ENCODE measurements at regions not wholly inside any gene's neighbourhood (a gene's known extent, or its start where the extent isn't known, plus 50 kb on each side); places are given as distances from the start of the nearest gene placed in this dataset.

DNA sequence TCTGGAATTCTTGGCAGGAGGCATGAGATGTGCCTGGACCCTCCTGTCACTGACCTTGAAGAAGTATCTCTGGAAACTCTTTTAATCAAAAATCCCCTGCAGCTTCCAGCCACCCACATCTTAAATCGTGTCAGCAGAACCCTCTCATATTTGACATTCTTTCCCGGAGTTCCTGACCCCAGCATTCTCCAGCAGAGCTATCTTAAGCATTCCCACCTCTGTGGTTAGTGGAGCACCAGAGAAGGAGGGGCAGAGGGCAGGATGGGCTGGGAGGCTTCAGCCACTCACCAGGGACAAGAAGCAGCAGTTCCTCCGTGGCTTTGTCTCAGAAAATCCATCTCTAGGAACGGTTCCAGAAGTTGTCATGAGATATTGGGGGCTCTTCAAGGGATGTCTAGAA is 149.9 kb downstream of the RGS9 start:
- H3K4me1 ChIP-seq (ENCODE audit: low read depth, poor library complexity, severe bottlenecking): no peaks in the 10 kb centered on the region
- TF ChIP-seq, protein P1, sequence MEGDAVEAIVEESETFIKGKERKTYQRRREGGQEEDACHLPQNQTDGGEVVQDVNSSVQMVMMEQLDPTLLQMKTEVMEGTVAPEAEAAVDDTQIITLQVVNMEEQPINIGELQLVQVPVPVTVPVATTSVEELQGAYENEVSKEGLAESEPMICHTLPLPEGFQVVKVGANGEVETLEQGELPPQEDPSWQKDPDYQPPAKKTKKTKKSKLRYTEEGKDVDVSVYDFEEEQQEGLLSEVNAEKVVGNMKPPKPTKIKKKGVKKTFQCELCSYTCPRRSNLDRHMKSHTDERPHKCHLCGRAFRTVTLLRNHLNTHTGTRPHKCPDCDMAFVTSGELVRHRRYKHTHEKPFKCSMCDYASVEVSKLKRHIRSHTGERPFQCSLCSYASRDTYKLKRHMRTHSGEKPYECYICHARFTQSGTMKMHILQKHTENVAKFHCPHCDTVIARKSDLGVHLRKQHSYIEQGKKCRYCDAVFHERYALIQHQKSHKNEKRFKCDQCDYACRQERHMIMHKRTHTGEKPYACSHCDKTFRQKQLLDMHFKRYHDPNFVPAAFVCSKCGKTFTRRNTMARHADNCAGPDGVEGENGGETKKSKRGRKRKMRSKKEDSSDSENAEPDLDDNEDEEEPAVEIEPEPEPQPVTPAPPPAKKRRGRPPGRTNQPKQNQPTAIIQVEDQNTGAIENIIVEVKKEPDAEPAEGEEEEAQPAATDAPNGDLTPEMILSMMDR (conservative IDR thresholded peaks at IDR 0.05; ENCODE audit: low read depth, low read length): no peak
- H3K9ac ChIP-seq: no peak overlapping the region
- H2AFZ ChIP-seq (ENCODE audit: low read depth): no peak overlapping the region
- no peaks in the 10 kb centered on the region for H3K36me3 ChIP-seq (ENCODE audit: insufficient read depth)
- no peaks in the 10 kb centered on the region for H3K27me3 ChIP-seq (ENCODE audit: insufficient read depth, low read depth)
- no peaks in the 10 kb centered on the region for H4K20me1 ChIP-seq (ENCODE audit: insufficient read depth)
- H3K4me2 ChIP-seq: no peak overlapping the region
- no peak overlapping the region for H3K27ac ChIP-seq
- no peak overlapping the region for H3K4me3 ChIP-seq (IDR thresholded peaks at IDR 0.05; ENCODE audit: insufficient read depth, low read depth, low read length)
- no peaks in the 10 kb centered on the region for H3K79me2 ChIP-seq (ENCODE audit: insufficient read depth, low read depth)

DNA sequence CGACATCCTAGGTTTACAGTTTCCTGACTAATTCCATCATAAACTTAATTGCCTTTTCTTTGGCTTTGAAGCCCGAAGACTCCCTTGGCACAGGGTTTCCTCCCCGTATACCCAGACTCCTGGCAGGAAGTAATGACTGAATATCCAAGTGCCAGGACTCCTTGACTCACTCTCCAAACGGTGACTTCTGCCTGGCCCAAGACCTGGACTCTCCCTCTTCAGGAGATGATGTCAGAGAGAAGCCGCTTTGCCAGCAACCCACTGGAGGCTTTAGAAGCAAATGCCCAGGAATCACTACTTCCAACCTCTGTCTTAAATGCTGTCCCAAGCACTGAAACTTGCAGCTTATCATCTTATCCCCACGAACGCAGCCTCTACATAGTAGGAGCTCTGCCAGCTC is 146.5 kb downstream of the RGS9 start:
- Histone ChIP-seq H3K4me3 (IDR thresholded peaks at IDR 0.05; ENCODE audit: insufficient read depth, low read depth, low read length) (no peak overlapping the region), H2AFZ (ENCODE audit: low read depth) (no peak overlapping the region), H3K4me1 (ENCODE audit: low read depth, poor library complexity, severe bottlenecking) (no peaks in the 10 kb centered on the region), H3K27ac (no peak overlapping the region), H3K9ac (no peak overlapping the region), H3K79me2 (ENCODE audit: insufficient read depth, low read depth) (no peaks in the 10 kb centered on the region), H3K36me3 (ENCODE audit: insufficient read depth) (no peaks in the 10 kb centered on the region), H4K20me1 (ENCODE audit: insufficient read depth) (no peaks in the 10 kb centered on the region), H3K4me2 (no peak overlapping the region), H3K27me3 (ENCODE audit: insufficient read depth, low read depth) (no peaks in the 10 kb centered on the region)
- TF ChIP-seq, protein P1 (conservative IDR thresholded peaks at IDR 0.05; ENCODE audit: low read depth, low read length): no peak

DNA sequence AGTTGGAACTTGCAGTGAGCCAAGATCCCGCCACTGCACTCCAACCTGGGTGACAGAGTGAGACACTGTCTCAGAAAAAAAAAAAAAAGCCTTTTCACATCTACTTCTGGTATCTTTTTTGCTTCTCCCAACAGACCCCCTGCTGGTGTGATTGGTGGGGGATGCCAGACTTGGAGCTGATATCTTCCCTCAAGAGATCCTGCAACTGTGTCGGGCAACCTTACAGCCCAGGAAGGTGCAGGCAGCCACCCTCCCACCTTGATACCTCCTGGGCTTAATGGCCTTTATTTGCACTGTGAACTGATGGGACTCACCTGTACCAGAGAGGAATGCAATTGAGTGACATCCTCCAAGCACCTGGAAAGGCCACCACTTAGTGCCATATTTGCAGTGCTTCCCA is 142.3 kb downstream of the RGS9 start:
- TF ChIP-seq, protein P1 (conservative IDR thresholded peaks at IDR 0.05; ENCODE audit: low read depth, low read length): no peak
- no peaks in the 10 kb centered on the region for H3K79me2 ChIP-seq (ENCODE audit: insufficient read depth, low read depth)
- H3K27ac ChIP-seq: no peak overlapping the region
- H3K4me2 ChIP-seq: no peak overlapping the region
- H4K20me1 ChIP-seq (ENCODE audit: insufficient read depth): no peaks in the 10 kb centered on the region
- H3K4me1 ChIP-seq (ENCODE audit: low read depth, poor library complexity, severe bottlenecking): no peaks in the 10 kb centered on the region
- no peak overlapping the region for H2AFZ ChIP-seq (ENCODE audit: low read depth)
- no peak overlapping the region for H3K9ac ChIP-seq
- no peaks in the 10 kb centered on the region for H3K36me3 ChIP-seq (ENCODE audit: insufficient read depth)
- no peak overlapping the region for H3K4me3 ChIP-seq (IDR thresholded peaks at IDR 0.05; ENCODE audit: insufficient read depth, low read depth, low read length)
- no peaks in the 10 kb centered on the region for H3K27me3 ChIP-seq (ENCODE audit: insufficient read depth, low read depth)

DNA sequence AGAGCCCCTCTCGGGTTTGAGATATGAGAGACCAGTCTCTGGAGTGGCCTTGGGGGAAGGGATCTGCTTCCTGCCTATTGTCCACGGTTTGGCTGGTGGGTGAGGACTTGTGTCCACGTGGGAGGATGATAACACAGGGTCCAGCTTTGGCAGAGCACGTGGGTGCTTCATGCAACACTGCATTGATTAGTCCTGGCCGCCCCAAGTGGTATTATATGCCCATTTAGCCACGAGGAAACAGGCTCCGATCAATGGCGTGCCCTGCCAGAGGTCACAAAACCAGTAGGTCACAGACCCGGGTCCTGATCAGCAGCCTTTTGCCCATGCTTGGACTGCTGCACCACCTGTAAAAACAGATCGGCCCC is 141.6 kb downstream of the RGS9 start:
- H3K9ac ChIP-seq: no peak overlapping the region
- H3K4me1 ChIP-seq (ENCODE audit: low read depth, poor library complexity, severe bottlenecking): no peaks in the 10 kb centered on the region
- no peak overlapping the region for H2AFZ ChIP-seq (ENCODE audit: low read depth)
- no peaks in the 10 kb centered on the region for H3K27me3 ChIP-seq (ENCODE audit: insufficient read depth, low read depth)
- no peak overlapping the region for H3K4me3 ChIP-seq (IDR thresholded peaks at IDR 0.05; ENCODE audit: insufficient read depth, low read depth, low read length)
- H3K27ac ChIP-seq: no peak overlapping the region
- H3K79me2 ChIP-seq (ENCODE audit: insufficient read depth, low read depth): no peaks in the 10 kb centered on the region
- TF ChIP-seq, protein P1 (conservative IDR thresholded peaks at IDR 0.05; ENCODE audit: low read depth, low read length): no peak
- no peak overlapping the region for H3K4me2 ChIP-seq
- no peaks in the 10 kb centered on the region for H3K36me3 ChIP-seq (ENCODE audit: insufficient read depth)
- no peaks in the 10 kb centered on the region for H4K20me1 ChIP-seq (ENCODE audit: insufficient read depth)

Data from KMS-11 (cell line).